Mononuclear cell (primary cell): ENCODE measurements at regions not wholly inside any gene's neighbourhood (a gene's known extent, or its start where the extent isn't known, plus 50 kb on each side); places are given as distances from the start of the nearest gene placed in this dataset.

Experiments used
- H3K27me3 ChIP-seq: 2 replicates; pipeline ENCODE4 v1.6.0; 2011; ENCODE audit warnings: low read length, control low read depth; ENCODE audit not compliant: insufficient read depth
- H3K4me1 ChIP-seq: 2 replicates; pipeline ENCODE4 v1.5.1; 2011; ENCODE audit warnings: mild to moderate bottlenecking, low read length, control low read depth; ENCODE audit not compliant: insufficient read depth
- H3K4me3 ChIP-seq: 2 replicates; pipeline ENCODE4 v1.5.1; 2011; ENCODE audit warnings: mild to moderate bottlenecking, low read length, moderate library complexity
- H3K9me3 ChIP-seq: 2 replicates; pipeline ENCODE4 v1.5.1; 2011; ENCODE audit warnings: low read depth, mild to moderate bottlenecking, control low read depth, low read length

DNA sequence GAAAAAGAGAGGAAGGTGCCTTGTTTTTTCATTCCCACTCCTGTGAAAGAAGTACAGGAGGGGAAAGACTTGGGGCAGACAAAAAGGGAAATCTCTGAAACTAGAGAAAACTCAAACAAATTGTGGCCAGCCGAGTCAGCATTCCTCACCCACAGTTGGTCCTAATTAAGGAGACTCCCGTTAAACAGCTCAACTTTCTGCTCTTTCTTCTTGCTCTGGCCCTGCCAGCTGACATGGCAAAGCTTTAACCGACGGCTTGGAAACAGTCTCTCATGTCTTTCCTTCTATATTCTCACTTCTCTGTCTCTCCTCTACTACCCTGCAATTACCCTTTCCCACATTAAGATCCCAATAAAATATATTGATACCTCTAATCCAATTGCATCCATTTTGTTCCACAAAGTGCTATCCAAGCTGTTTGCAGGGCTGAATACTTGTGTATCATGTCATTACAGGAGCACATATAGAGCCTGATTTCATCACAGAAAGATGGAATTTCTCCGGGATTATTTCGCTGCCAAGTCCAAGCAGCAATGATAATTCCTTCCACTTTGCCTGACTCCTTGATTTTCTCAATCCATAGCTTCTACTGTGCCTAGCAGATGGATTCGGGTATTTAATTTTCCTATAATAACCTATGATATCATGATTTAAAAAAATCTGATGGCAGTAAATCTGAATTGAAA is 65.4 kb upstream of the IPO9 start:
- Histone ChIP-seq H3K9me3 (no peaks in the 10 kb centered on the region), H3K4me1 (no peaks in the 10 kb centered on the region), H3K27me3 (no peaks in the 10 kb centered on the region), H3K4me3 (no peak overlapping the region)

DNA sequence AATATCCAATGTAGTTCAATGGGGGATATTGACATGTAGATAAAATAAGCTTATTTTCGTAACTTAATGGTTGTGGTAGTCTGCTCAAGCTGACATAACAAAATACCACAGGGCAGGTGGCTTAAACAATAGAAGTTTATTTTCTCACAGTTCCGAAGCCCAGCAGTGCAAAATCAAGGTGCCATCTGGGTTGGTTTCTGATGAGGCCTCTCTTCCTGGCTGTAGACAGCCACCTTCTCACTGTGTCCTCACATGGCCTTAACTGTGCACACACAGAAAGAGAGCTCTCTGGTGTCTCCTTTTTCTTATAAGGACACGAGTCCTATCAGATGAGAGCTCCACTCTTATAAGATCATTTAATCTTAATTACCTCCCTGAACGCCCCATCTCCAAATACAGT is 64.8 kb upstream of the IPO9 start:
- no peaks in the 10 kb centered on the region for H3K4me1 ChIP-seq

DNA sequence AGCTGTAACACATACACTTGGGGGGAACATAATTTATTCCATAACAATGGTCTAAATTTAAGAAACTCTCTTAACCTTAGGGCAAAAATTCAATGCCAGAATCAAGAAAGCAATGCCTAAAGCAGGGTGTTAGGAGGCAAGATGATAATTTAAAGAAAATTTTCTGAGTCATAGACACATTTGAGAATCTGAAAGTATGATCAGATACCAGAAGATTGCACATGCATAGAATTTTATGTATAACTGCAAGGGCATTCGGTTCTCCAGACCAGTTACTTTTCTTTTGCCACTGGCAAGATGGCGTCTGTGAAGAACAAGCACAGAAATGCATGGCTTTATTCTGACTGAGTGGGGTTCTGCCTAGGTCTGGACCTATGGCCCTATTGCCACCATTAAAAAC is 64.4 kb upstream of the IPO9 start:
- no peak overlapping the region for H3K4me3 ChIP-seq

More for the DNA sequence above, 64.8 kb upstream of the IPO9 start:
- H3K9me3 ChIP-seq: no peaks in the 10 kb centered on the region
- no peak overlapping the region for H3K4me3 ChIP-seq
- H3K27me3 ChIP-seq: no peaks in the 10 kb centered on the region

DNA sequence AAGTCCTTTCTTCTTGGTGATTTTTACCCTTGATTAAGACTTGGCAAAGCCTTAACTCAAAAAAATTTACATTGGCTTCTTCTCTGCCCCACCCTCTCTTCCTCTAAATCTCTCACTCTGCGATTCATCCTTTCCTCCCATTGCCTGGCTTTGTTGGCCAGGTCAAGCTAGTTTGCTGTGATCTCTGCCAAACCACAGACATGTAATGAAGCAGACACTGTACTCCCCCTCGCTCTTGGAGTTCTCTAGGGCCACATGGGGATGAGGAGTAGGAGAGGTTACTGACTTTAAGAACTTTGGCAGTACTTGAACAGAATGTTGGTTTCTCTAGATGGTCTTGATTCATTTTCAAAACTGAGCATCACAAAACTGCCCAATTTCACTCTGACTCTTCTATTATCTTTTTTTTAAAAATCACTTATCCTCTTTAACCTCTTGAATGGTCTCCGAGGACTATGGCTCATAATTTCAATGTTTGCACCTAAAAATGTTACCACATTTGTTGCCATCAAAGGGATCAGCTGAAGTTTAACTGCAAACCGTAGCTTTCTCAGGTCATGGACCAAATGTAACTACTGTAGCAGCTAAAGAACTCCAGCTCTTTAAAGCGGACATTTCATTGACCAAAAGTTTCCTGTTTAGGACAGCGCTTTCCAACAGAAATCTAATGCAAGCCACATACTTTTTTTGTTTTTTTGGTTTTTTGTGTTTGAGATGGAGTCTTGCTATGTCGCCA is 62.7 kb upstream of the IPO9 start:
- no peak overlapping the region for H3K4me3 ChIP-seq
- no peaks in the 10 kb centered on the region for H3K4me1 ChIP-seq
- H3K9me3 ChIP-seq: no peaks in the 10 kb centered on the region
- no peaks in the 10 kb centered on the region for H3K27me3 ChIP-seq

More for the DNA sequence above, 64.4 kb upstream of the IPO9 start:
- no peaks in the 10 kb centered on the region for H3K9me3 ChIP-seq
- H3K4me1 ChIP-seq: no peaks in the 10 kb centered on the region
- no peaks in the 10 kb centered on the region for H3K27me3 ChIP-seq

DNA sequence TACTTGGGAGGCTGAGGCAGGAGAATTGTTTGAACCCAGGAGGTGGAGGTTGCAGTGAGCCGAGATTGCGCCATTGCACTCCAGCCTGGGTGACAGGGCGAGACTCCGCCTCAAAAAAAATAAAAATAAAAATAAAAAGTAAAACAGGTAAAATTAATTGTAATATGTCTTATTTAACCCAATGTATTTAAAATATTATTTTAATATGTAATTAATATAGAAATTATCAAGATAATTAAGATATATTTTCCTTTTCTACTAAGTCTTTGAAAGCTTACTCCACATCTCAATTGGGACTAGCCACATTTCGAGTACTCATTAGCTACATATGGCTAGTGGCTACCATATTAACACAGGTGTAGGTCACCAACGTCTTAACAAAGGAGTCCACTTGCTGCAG is 61.6 kb upstream of the IPO9 start:
- no peaks in the 10 kb centered on the region for H3K27me3 ChIP-seq
- peaks cover 9% of the 10 kb centered on the region for H3K9me3 ChIP-seq
- H3K4me3 ChIP-seq: no peak overlapping the region
- no peaks in the 10 kb centered on the region for H3K4me1 ChIP-seq

DNA sequence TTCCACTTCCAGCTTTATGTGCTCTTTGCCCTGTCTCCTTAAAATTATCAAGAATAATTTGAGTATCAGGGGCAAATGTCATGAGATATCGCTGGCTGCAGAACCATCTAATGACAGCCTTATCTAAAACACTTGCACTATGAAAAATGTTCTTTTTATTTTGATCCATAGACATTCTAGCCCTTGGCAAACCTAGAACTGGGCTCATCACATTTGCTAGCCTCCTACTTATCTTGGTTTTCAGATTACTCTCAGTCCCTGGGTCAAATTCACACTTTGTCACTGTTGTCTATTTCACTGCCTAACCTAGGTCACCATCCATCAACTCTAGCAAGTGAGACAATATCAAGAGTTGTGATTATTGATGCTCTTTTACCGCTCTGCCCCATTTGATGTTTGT is 59.9 kb upstream of the IPO9 start:
- Histone ChIP-seq H3K4me3 (no peak overlapping the region), H3K27me3 (no peaks in the 10 kb centered on the region), H3K4me1 (no peaks in the 10 kb centered on the region), H3K9me3 (peaks cover 9% of the 10 kb centered on the region)

DNA sequence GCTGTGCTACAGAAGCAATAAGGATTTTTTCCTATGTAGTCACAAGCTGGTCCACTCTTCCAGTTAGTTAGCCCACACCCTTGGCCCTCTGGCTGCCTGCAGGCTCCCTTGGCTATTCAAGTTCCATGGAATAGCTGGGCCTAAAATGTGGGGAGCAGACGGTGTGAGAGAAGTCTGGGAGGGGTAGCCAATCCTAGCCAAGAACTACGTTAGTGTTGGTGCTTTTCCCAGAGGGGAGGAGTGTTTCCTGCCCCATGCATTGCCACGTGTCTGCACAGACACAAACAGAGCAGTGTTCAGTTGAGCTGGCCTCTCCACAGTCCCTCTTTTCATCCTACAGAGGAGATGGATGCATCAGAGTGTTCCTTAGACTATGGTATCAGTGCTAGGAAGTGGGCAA is 59.0 kb upstream of the IPO9 start:
- H3K4me3 ChIP-seq: no peak overlapping the region
- H3K4me1 ChIP-seq: no peaks in the 10 kb centered on the region
- no peaks in the 10 kb centered on the region for H3K27me3 ChIP-seq
- H3K9me3 ChIP-seq: peaks cover 9% of the 10 kb centered on the region

DNA sequence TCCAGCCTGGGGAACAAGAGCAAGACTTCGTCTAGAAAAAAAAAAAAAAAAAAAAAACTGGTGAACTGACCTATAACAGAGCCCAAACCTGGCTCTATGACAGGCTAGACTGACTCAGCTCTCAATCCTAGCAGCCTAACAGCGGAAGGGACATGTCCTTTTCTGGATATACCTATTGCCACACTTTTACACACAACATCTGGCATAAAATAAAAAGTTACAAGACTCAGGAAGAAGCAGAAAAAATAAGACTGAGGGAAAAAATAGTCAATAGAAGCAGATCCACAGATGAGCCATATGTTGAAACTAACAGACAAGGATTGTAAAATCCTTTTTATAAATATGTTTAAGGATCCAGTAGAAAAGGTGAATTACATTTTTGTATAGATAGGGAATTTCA is 57.5 kb upstream of the IPO9 start:
- Histone ChIP-seq H3K4me1 (no peaks in the 10 kb centered on the region), H3K27me3 (no peaks in the 10 kb centered on the region), H3K4me3 (no peak overlapping the region), H3K9me3 (peaks cover 9% of the 10 kb centered on the region)

DNA sequence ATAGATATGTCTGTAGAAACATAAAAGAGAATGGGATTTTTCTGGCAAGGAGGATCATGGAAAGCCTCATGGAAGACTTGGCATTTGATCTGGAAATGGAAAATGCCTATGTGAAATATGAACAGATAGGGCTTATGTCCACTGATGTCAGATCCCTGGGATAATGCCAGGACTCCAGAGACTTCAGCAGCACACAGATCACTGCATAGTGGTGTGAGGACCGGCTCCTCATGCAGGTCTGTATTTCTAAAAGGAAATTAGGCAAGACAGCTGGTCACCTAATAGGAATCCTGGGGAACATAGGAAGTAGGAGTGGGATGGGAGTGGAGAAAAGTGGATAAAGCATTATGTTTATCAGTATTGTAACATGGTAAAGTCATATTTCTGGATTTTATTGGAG is 56.8 kb upstream of the IPO9 start:
- H3K27me3 ChIP-seq: no peaks in the 10 kb centered on the region
- H3K4me3 ChIP-seq: no peak overlapping the region
- H3K9me3 ChIP-seq: peaks cover 9% of the 10 kb centered on the region
- H3K4me1 ChIP-seq: no peaks in the 10 kb centered on the region

DNA sequence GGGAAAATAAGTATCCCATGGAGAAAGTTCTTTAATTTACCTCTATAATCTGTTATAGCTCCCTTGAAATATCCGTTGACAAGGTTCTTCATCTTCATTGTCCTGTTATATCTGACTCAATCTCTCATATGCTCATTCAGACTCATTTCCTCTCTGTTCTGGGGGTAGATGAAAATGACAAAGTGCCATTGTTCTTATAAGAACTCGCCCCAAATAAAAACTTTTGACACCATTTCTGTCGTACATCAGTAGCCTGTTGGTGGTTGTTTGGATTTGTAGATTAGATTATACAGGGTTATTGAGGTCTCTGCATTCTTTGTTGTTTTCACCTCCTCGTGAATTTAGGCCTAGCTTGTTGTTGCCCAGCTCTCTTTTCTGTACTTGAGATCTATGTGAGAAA is 55.2 kb upstream of the IPO9 start:
- H3K4me1 ChIP-seq: no peaks in the 10 kb centered on the region
- no peaks in the 10 kb centered on the region for H3K27me3 ChIP-seq
- no peak overlapping the region for H3K4me3 ChIP-seq
- H3K9me3 ChIP-seq: peaks cover 9% of the 10 kb centered on the region

DNA sequence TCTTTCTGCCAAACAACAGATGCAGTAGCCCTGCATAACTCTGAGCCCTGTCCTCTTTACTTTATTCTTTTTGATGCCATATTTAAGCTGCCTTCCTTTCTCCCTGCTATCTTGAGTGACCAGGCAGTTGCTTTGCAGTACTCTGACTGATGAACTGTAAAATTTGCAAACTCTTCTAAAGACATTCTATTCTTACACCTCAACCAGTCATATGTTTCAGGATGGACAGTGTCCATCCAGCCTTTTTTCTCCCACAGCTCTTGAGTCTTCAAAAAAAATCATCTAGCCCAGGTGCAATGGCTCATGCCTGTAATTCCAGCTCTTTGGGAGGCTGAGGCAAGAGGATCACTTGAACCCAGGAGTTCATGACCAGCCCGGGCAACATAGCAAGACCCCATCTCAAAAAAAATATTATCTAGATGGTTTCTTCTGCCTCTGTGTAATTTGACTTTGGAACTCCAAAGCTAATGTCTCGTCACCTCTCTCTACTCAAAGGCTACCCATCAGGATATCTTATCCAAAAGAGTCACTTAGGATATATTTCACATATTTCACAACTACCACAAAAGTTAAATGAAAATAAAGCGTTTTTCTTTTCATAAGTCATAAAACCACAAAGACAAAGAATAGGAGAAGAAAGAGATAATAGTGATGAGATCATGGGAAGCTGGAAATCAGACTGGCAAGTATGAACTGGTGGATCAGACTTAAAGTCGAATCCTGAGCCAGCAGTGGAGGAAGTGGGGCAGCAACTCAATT is 54.6 kb upstream of the IPO9 start:
- Histone ChIP-seq H3K9me3 (peaks cover 9% of the 10 kb centered on the region), H3K4me1 (no peaks in the 10 kb centered on the region), H3K4me3 (no peak overlapping the region), H3K27me3 (no peaks in the 10 kb centered on the region)

DNA sequence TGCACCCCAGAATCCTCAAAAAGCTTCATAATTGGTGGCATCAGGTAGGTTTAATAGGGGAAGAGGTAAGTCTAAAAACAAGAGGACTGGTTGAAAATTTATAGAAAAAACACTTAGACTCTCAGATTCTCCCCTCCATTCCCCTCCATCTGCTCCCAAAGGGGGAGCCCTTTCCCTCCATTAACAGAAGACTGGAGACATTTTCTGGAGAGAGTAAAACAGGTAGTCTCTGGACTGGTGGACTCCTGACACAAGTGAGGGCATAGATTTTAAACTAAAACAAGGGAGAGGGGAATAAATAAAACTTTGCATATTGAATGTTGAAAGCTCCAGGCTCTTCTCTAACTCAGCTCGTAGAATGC is 54.0 kb upstream of the IPO9 start:
- no peaks in the 10 kb centered on the region for H3K4me1 ChIP-seq
- peaks cover 9% of the 10 kb centered on the region for H3K9me3 ChIP-seq
- no peak overlapping the region for H3K4me3 ChIP-seq
- no peaks in the 10 kb centered on the region for H3K27me3 ChIP-seq

DNA sequence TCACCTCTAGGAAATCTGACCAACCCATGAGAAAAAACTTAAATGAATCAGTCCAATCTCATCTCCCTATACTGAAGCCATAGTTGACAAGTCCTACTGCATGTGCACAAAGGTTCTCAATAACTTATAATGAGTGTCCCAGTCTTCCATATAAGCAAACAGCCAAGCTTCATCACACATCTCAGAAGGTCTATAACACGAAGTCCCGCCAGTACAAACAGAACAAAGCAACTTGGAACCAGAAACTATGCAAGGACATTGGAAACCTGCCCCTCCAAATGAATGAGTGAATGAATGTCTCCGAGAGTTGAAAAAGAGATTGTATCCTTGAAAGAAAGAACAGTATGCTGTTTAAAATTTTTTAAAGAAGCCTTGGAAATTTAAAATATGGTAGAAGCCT is 53.6 kb upstream of the IPO9 start:
- Histone ChIP-seq H3K27me3 (no peaks in the 10 kb centered on the region), H3K4me3 (no peak overlapping the region), H3K4me1 (no peaks in the 10 kb centered on the region), H3K9me3 (peaks cover 9% of the 10 kb centered on the region)

DNA sequence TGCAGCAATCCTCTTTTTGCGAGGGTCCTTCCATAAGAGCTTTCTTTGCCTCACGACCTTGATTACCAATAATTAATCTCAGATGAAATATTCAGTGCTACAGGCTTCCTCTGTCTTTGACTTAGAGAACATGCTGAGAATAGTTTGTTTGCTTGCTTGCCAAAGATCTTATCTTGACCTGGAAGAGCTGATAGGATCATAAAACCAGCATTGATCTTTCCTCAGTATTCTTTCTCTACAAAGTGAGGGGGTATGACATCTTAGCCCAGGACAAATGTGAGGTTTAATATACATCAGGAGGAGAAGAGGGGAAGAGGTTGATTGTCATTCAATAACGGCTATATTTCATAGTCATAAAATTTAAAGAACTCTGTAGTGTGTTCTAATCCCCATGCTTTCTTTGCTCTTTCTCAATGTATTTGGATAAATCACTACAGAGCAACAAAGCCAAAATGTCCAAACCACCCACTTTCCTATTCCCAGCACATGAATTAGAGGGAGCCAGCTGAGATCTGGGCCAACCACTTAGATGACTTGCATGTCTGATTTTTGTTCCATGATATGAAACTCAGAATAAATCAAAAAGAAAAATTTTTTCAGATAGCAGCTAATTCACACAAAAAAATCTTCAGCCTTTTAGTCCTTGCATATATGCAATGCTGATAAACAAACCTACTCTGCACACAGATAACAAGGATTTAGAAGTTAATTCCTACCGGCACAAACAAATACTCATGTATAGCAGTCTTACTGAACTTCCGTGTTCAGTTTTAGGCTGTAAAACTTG is 50.5 kb upstream of the IPO9 start:
- H3K4me3 ChIP-seq: no peak overlapping the region
- H3K9me3 ChIP-seq: no peaks in the 10 kb centered on the region
- H3K27me3 ChIP-seq: no peaks in the 10 kb centered on the region
- no peaks in the 10 kb centered on the region for H3K4me1 ChIP-seq
